ENCODE measurements at regions not wholly inside any gene's neighbourhood (a gene's known extent, or its start where the extent isn't known, plus 50 kb on each side); places are given as distances from the start of the nearest gene placed in this dataset.
"Not testable (repeated sequence)": the region's sequence is repeated elsewhere in the genome, so short reads cannot be mapped to it uniquely, and the experiment has no call there.

GRCh38 chr15:44853304-44853950 is 103.1 kb upstream of the TERB2 start:
- TF ChIP-seq CTCF (IDR thresholded peaks at IDR 0.05; ENCODE audit: low read depth, low read length, missing input control) (peak; percentile 97), RAD21 (IDR thresholded peaks at IDR 0.05) (peak; percentile 82 to 89), SP1 (IDR thresholded peaks at IDR 0.05) (peak; percentile 67), YY1 (IDR thresholded peaks at IDR 0.05) (peak; percentile 34), HNF4A (conservative IDR thresholded peaks at IDR 0.05) (peak; percentile 42 to 48), REST (IDR thresholded peaks at IDR 0.05) (peak; percentile 26)
- TF ChIP-seq TAF1 (conservative IDR thresholded peaks at IDR 0.05); MAX (IDR thresholded peaks at IDR 0.05); EGR1 (IDR thresholded peaks at IDR 0.05; ENCODE audit: low read depth in 2 of 2); ATF3 (IDR thresholded peaks at IDR 0.05): not testable (repeated sequence)

All from liver (tissue), 3 donors.